ENCODE measurements at regions not wholly inside any gene's neighbourhood (a gene's known extent, or its start where the extent isn't known, plus 50 kb on each side); places are given as distances from the start of the nearest gene placed in this dataset.

- peak; percentile 72 for DNase-seq (ENCODE audit: low spot score)
These were observed 67.9 kb upstream of the PRKCQ start for GRCh38 chr10:6647811-6648526.

- no peak for DNase-seq (ENCODE audit: low spot score)
These were observed 63.9 kb upstream of the PRKCQ start for GRCh38 chr10:6643962-6644361.

- no peak for DNase-seq (ENCODE audit: low spot score)
These were observed 62.8 kb upstream of the PRKCQ start for GRCh38 chr10:6642876-6643275.

- no peak for DNase-seq (ENCODE audit: low spot score)
These were observed 60.5 kb upstream of the PRKCQ start for GRCh38 chr10:6640433-6641040.

GRCh38 chr10:6637053-6637452 lies 57.0 kb upstream of the PRKCQ start:
- no peak for DNase-seq (ENCODE audit: low spot score)

- DNase-seq (ENCODE audit: low spot score): no peak
These were observed 55.7 kb upstream of the PRKCQ start for GRCh38 chr10:6635784-6636183.

Data from D341Med (cell line).